HCT116 (cell line): ENCODE measurements at regions not wholly inside any gene's neighbourhood (a gene's known extent, or its start where the extent isn't known, plus 50 kb on each side); places are given as distances from the start of the nearest gene placed in this dataset.

Experiments used
- ATAC-seq: fragments of 200-7000 bp; cut with Tn5 transposase; 2 replicates; pipeline ENCODE4 v1.9.1; 2020; ENCODE audit warnings: mild to moderate bottlenecking, moderate library complexity
- BruUV-seq: library from RNA; stranded (reverse); fragments of 400-500 nt; replicated peaks from 2 replicates; lab custom pipeline; 2021; lab: Mats Ljungman, UMichigan
- CTCF ChIA-PET: fragments of 300-600 bp; sonication (Branson Sonifier 250); formaldehyde crosslinking; loops from one replicate; lab custom pipeline; 2021; ENCODE audit warnings: antibody characterized with exemption; lab: Charles Lee
- POLR2A ChIA-PET: fragments of 300-600, 350-600 bp; sonication (Branson Sonifier 250); formaldehyde crosslinking; loops from one replicate; lab custom pipeline; 2021; ENCODE audit warnings: antibody characterized with exemption; lab: Charles Lee
- RAD21 ChIA-PET, 2 experiments: fragments of 300-600 bp; sonication (Branson Sonifier 250); formaldehyde crosslinking; loops; one replicate each; lab custom pipeline; 2023; ENCODE audit warnings: low total read pairs in 2 of 2; ENCODE audit not compliant: uncharacterized antibody in 2 of 2, unreplicated experiment in 2 of 2, low non-redundant PET in 1 of 2; lab: Charles Lee
- DNase-seq: peaks from one replicate; pipeline ENCODE4 v3.0.0-alpha.2; 2010; ENCODE audit warnings: low read depth, low spot score
- H2AFZ ChIP-seq: fragments of 200-600 bp; shearing (Covaris generic), sonication (generic); 2 replicates; pipeline ENCODE4 v1.6.1; 2017; ENCODE audit warnings: low read depth, mixed run types, mixed read lengths, antibody characterized with exemption, low read length; ENCODE audit not compliant: poor library complexity, severe bottlenecking
- H3K27ac ChIP-seq: 2 replicates; pipeline ENCODE4 v1.5.1; 2012; ENCODE audit warnings: low read depth, low read length
- H3K27me3 ChIP-seq: fragments of 200-600 bp; sonication (generic); 2 replicates; pipeline ENCODE4 v1.6.1; 2016; ENCODE audit warnings: mixed run types, low read length, mixed read lengths; ENCODE audit not compliant: insufficient read depth
- H3K36me3 ChIP-seq, 2 experiments: fragments of 200-500 bp in 1 of 2; fragments of 200-600 bp in 1 of 2; sonication (Bioruptor generic) in 1 of 2; sonication (generic) in 1 of 2; 2 replicates each; pipeline versions ENCODE4 v1.5.1 to v1.6.1; 2014 to 2016; ENCODE audit warnings: low read length in 2 of 2, inconsistent platforms in 1 of 2, mixed read lengths in 1 of 2, mixed run types in 1 of 2; ENCODE audit not compliant: insufficient read depth in 2 of 2, control insufficient read depth in 1 of 2
- H3K4me1 ChIP-seq, 2 experiments: fragments of 200-600 bp in 1 of 2; sonication (generic) in 1 of 2; 2 replicates each; pipeline versions ENCODE4 v1.5.1 to v1.6.1; 2012 to 2017; ENCODE audit warnings: low read length in 2 of 2, inconsistent platforms in 1 of 2, mild to moderate bottlenecking in 1 of 2, mixed read lengths in 1 of 2, mixed run types in 1 of 2, moderate library complexity in 1 of 2; ENCODE audit not compliant: insufficient read depth in 2 of 2, control insufficient read depth in 1 of 2
- H3K4me2 ChIP-seq: fragments of 200-600 bp; sonication (generic); 2 replicates; pipeline ENCODE4 v1.6.1; 2017; ENCODE audit warnings: mixed run types, low read length, mixed read lengths
- H3K4me3 ChIP-seq, 2 experiments: fragments of 200-600 bp in 1 of 2; sonication (generic) in 1 of 2; replicated peaks in 1 of 2; 2 replicates each; pipeline ENCODE4 v1.5.1; 2011 to 2016; ENCODE audit warnings: low read length in 2 of 2, control low read depth in 1 of 2, low read depth in 1 of 2, mild to moderate bottlenecking in 1 of 2, mixed read lengths in 1 of 2, mixed run types in 1 of 2
- H3K79me2 ChIP-seq: fragments of 200-600 bp; sonication (generic); 2 replicates; pipeline ENCODE4 v1.6.1; 2017; ENCODE audit warnings: mild to moderate bottlenecking, mixed run types, low read length, moderate library complexity, mixed read lengths; ENCODE audit not compliant: insufficient read depth
- H3K9ac ChIP-seq: fragments of 200-600 bp; sonication (generic); 2 replicates; pipeline ENCODE4 v1.6.1; 2016; ENCODE audit warnings: low read length, mixed read lengths
- H3K9me2 ChIP-seq: fragments of 200-600 bp; sonication (generic), shearing (Covaris generic); 2 replicates; pipeline ENCODE4 v1.6.1; 2017; ENCODE audit warnings: mixed run types, mild to moderate bottlenecking, moderate library complexity; ENCODE audit not compliant: insufficient read depth
- H3K9me3 ChIP-seq, 2 experiments: fragments of 200-500 bp in 1 of 2; fragments of 200-600 bp in 1 of 2; sonication (Bioruptor generic) in 1 of 2; sonication (generic) in 1 of 2; 2 replicates each; pipeline ENCODE4 v1.6.1; 2014 to 2017; ENCODE audit warnings: low read length in 2 of 2, mixed read lengths in 2 of 2, inconsistent platforms in 1 of 2, low read depth in 1 of 2, mild to moderate bottlenecking in 1 of 2, mixed run types in 1 of 2, moderate library complexity in 1 of 2; ENCODE audit not compliant: control insufficient read depth in 1 of 2, insufficient read depth in 1 of 2
- H4K20me1 ChIP-seq: fragments of 200-600 bp; sonication (generic), shearing (Covaris generic); 2 replicates; pipeline ENCODE4 v1.6.1; 2017; ENCODE audit warnings: mixed run types, mild to moderate bottlenecking, moderate library complexity; ENCODE audit not compliant: insufficient read depth
- CBX3 ChIP-seq: IDR thresholded peaks from 2 replicates; pipeline ENCODE4 v1.6.1; 2012; ENCODE audit warnings: low read depth
- EZH2 ChIP-seq: fragments of 200-600 bp; sonication (generic); IDR thresholded peaks from 2 replicates; pipeline ENCODE4 v1.6.1; 2017; ENCODE audit warnings: antibody characterized with exemption, mixed run types
- RAD21 ChIP-seq: IDR thresholded peaks from 2 replicates; pipeline ENCODE4 v1.6.1; 2012; ENCODE audit warnings: low read depth, mild to moderate bottlenecking
- SRF ChIP-seq: IDR thresholded peaks from 2 replicates; pipeline ENCODE4 v1.6.1; 2012; ENCODE audit warnings: low read depth
- ZNF274 ChIP-seq: fragments of 200-500 bp; sonication (Bioruptor generic); IDR thresholded peaks from 2 replicates; pipeline ENCODE4 v1.6.1; 2014; ENCODE audit warnings: mild to moderate bottlenecking, low read depth, low read length, inconsistent platforms
- intact Hi-C: fragments of 100-400 bp; cut with micrococcal nuclease; formaldehyde crosslinking; loops from 2 replicates; pipeline ENCODE4 v1.10.0; 2022
- TF ChIP-seq, protein P1 (sequence below): IDR thresholded peaks from 2 replicates; pipeline ENCODE4 v1.6.1; 2012; ENCODE audit warnings: low read depth

DNA sequence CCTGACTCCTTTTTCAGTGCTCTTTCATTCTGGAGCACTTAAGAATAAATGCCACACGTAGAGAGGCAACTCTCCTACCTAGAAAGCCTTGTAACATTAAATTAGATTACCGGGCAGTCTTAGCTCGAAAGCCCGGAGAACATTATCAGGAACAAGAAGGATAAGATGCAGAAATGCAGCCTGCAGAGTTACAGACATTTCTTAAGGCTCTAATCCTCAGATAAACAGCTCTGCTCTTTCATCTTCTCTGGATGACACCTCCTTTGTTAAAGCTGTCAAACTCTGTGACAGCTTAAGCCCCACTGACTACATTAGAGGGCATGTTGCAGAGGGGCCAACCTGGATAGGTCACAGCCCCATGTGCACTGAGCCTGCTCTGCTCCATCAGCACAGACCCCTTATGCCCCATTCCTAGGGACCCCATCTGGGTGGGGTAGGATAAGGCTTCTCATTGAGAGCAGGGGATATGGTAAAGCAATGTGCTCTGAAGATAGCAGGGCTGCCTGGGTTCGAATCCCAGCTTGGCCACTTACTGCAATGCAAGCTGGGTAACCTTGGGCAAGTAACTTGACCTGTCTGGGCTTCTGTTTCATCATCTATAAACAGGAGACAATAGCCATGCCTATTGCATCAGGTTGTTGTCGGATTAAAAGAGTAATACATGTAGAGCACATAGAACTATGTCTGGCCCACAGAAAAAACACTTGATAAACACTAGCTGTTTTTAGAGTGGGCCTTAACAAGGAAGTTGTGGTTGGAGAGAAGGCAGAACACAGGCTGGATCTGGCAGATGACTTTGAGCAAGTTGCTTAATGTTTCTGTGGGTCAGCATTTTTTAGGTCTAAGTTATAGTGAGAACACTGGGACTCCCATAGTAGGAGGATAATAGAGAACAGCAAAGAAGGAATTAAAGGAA is 111.4 kb downstream of the THNSL2 start:
- no peaks in the 10 kb centered on the region for H3K4me1 ChIP-seq
- H3K36me3 ChIP-seq: no peaks in the 10 kb centered on the region
- no peaks in the 10 kb centered on the region for H3K79me2 ChIP-seq
- H3K9me3 ChIP-seq: no peaks in the 10 kb centered on the region
- POLR2A ChIA-PET: no interaction called here
- no peaks in the 10 kb centered on the region for H3K9me2 ChIP-seq
- no peak overlapping the region for H3K4me2 ChIP-seq
- DNase-seq (no peak), ATAC-seq (no peak)
- no TSS peak for BruUV-seq
- intact Hi-C loops: no loop called here
- H3K4me3 ChIP-seq: no peak overlapping the region
- CTCF ChIA-PET: no interaction called here
- H3K27me3 ChIP-seq: no peaks in the 10 kb centered on the region
- RAD21 ChIA-PET: no interaction called here
- H2AFZ ChIP-seq: no peak overlapping the region
- H3K27ac ChIP-seq: no peak overlapping the region
- H3K9ac ChIP-seq: no peak overlapping the region
- TF ChIP-seq SRF: no peak
- no peak for TF ChIP-seq CBX3
- TF ChIP-seq, protein P1, sequence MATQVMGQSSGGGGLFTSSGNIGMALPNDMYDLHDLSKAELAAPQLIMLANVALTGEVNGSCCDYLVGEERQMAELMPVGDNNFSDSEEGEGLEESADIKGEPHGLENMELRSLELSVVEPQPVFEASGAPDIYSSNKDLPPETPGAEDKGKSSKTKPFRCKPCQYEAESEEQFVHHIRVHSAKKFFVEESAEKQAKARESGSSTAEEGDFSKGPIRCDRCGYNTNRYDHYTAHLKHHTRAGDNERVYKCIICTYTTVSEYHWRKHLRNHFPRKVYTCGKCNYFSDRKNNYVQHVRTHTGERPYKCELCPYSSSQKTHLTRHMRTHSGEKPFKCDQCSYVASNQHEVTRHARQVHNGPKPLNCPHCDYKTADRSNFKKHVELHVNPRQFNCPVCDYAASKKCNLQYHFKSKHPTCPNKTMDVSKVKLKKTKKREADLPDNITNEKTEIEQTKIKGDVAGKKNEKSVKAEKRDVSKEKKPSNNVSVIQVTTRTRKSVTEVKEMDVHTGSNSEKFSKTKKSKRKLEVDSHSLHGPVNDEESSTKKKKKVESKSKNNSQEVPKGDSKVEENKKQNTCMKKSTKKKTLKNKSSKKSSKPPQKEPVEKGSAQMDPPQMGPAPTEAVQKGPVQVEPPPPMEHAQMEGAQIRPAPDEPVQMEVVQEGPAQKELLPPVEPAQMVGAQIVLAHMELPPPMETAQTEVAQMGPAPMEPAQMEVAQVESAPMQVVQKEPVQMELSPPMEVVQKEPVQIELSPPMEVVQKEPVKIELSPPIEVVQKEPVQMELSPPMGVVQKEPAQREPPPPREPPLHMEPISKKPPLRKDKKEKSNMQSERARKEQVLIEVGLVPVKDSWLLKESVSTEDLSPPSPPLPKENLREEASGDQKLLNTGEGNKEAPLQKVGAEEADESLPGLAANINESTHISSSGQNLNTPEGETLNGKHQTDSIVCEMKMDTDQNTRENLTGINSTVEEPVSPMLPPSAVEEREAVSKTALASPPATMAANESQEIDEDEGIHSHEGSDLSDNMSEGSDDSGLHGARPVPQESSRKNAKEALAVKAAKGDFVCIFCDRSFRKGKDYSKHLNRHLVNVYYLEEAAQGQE: no peak
- no peak for TF ChIP-seq RAD21
- TF ChIP-seq EZH2: no peak
- TF ChIP-seq ZNF274: no peak
- H4K20me1 ChIP-seq: no peaks in the 10 kb centered on the region
